Thoracic aorta (tissue), 2 donors: ENCODE measurements at regions not wholly inside any gene's neighbourhood (a gene's known extent, or its start where the extent isn't known, plus 50 kb on each side); places are given as distances from the start of the nearest gene placed in this dataset.

Experiments used
- ATAC-seq: fragments of 150-250 bp; one replicate; pipeline ENCODE4 v1.8.0; 2017; ENCODE audit warnings: low read depth; ENCODE audit not compliant: insufficient number of reproducible peaks, low FRiP score
- DNase-seq: peaks from one replicate; pipeline ENCODE4 v3.0.0-alpha.2; 2020; ENCODE audit warnings: low spot score
- H3K27ac ChIP-seq, 2 donors: fragments of 200-600 bp; sonication (generic); 1 replicate in 1 of 2; 2 replicates in 1 of 2; pipeline ENCODE4 v1.5.1; 2016; ENCODE audit warnings: mild to moderate bottlenecking in 2 of 2, moderate library complexity in 2 of 2
- H3K27me3 ChIP-seq: fragments of 200-600 bp; sonication (generic); replicated peaks from 2 replicates; pipeline ENCODE4 v1.6.0; 2016; ENCODE audit warnings: mild to moderate bottlenecking; ENCODE audit not compliant: insufficient read depth
- H3K36me3 ChIP-seq: fragments of 200-600 bp; sonication (generic); one replicate; pipeline ENCODE4 v1.5.1; 2016
- H3K4me1 ChIP-seq, 2 donors: fragments of 200-600 bp; sonication (generic); 1 replicate in 1 of 2; 2 replicates in 1 of 2; pipeline versions ENCODE4 v1.5.1 to v1.6.0; 2016; ENCODE audit warnings: low read depth in 2 of 2, mild to moderate bottlenecking in 1 of 2; ENCODE audit not compliant: control insufficient read depth in 1 of 2
- H3K4me3 ChIP-seq: fragments of 200-600 bp; sonication (generic); 2 replicates; pipeline ENCODE4 v1.5.1; 2016; ENCODE audit warnings: mild to moderate bottlenecking
- H3K9me3 ChIP-seq: fragments of 200-600 bp; sonication (generic); 2 replicates; pipeline ENCODE4 v1.5.1; 2016
- CTCF ChIP-seq: fragments of 200-600 bp; sonication (generic); IDR thresholded peaks from one replicate; pipeline ENCODE4 v1.5.1; 2019; ENCODE audit warnings: antibody characterized with exemption

- Histone ChIP-seq H3K9me3 (peaks cover 1% of the 10 kb centered on the region), H3K4me3 (no peak overlapping the region), H3K27me3 (no peaks in the 10 kb centered on the region), H3K27ac (no peak overlapping the region), H3K4me1 (no peaks in the 10 kb centered on the region), H3K36me3 (no peaks in the 10 kb centered on the region)
- TF ChIP-seq CTCF: no peak
- DNase-seq: no peak
- no peak for ATAC-seq
Measured at GRCh38 chr3:118714800-118715199, 319.8 kb downstream of the IGSF11 start.

- no peak for ATAC-seq
- Histone ChIP-seq H3K36me3 (no peaks in the 10 kb centered on the region), H3K4me3 (no peak overlapping the region), H3K9me3 (no peaks in the 10 kb centered on the region), H3K27ac (no peak overlapping the region), H3K4me1 (no peaks in the 10 kb centered on the region), H3K27me3 (no peaks in the 10 kb centered on the region)
- no peak for TF ChIP-seq CTCF
- DNase-seq: no peak
Measured at GRCh38 chr3:118729546-118729945, 305.1 kb downstream of the IGSF11 start.

GRCh38 chr3:118734664-118735063, 300.0 kb downstream of the IGSF11 start:
- H3K4me3 ChIP-seq: no peak overlapping the region
- no peak for TF ChIP-seq CTCF
- DNase-seq: no peak
- no peak overlapping the region for H3K27ac ChIP-seq
- H3K9me3 ChIP-seq: no peaks in the 10 kb centered on the region
- no peaks in the 10 kb centered on the region for H3K4me1 ChIP-seq
- ATAC-seq: no peak
- H3K27me3 ChIP-seq: no peaks in the 10 kb centered on the region
- H3K36me3 ChIP-seq: no peaks in the 10 kb centered on the region

GRCh38 chr3:118736107-118736506, 298.5 kb downstream of the IGSF11 start:
- no peak overlapping the region for H3K4me3 ChIP-seq
- no peaks in the 10 kb centered on the region for H3K27me3 ChIP-seq
- DNase-seq (no peak), ATAC-seq (no peak)
- no peaks in the 10 kb centered on the region for H3K9me3 ChIP-seq
- TF ChIP-seq CTCF: no peak
- H3K4me1 ChIP-seq: no peaks in the 10 kb centered on the region
- H3K27ac ChIP-seq: no peak overlapping the region
- no peaks in the 10 kb centered on the region for H3K36me3 ChIP-seq

GRCh38 chr3:118740722-118741290, 293.8 kb downstream of the IGSF11 start:
- no peak for TF ChIP-seq CTCF
- no peak overlapping the region for H3K4me3 ChIP-seq
- DNase-seq: no peak
- no peaks in the 10 kb centered on the region for H3K36me3 ChIP-seq
- H3K27ac ChIP-seq: no peak overlapping the region
- H3K4me1 ChIP-seq: no peaks in the 10 kb centered on the region
- ATAC-seq: no peak
- H3K27me3 ChIP-seq: no peaks in the 10 kb centered on the region
- H3K9me3 ChIP-seq: no peaks in the 10 kb centered on the region
